A549 (cell line): ENCODE measurements at regions not wholly inside any gene's neighbourhood (a gene's known extent, or its start where the extent isn't known, plus 50 kb on each side); places are given as distances from the start of the nearest gene placed in this dataset.

Experiments used
- ATAC-seq, 2 experiments: fragments of 200-7000 bp in 1 of 2; fragments of >200 bp in 1 of 2; cut with Nextera tagmentation in 1 of 2; cut with Tn5 transposase in 1 of 2; 3 replicates each; pipeline versions ENCODE4 v1.8.0 to v1.9.1; 2018 to 2020; ENCODE audit warnings: mild to moderate bottlenecking in 1 of 2, moderate library complexity in 1 of 2
- CTCF ChIA-PET: fragments of 300-600 bp; sonication (Branson Sonifier 250); formaldehyde crosslinking; extraction: SDS; loops from one replicate; lab custom pipeline; 2021; ENCODE audit warnings: antibody characterized with exemption, inconsistent platforms; lab: Yijun Ruan, JAX
- POLR2A ChIA-PET: fragments of 350-600 bp; formaldehyde crosslinking; extraction: SDS; loops from one replicate; lab custom pipeline; 2021; ENCODE audit warnings: antibody characterized with exemption, inconsistent platforms; lab: Yijun Ruan, JAX
- DNase-seq, 2 experiments: peaks; one replicate each; pipeline versions ENCODE4 v3.0.0 to v3.0.0-alpha.2; 2011 to 2016; ENCODE audit warnings: low read depth in 1 of 2, low spot score in 1 of 2
- FAIRE-seq: peaks from 2 replicates; lab custom pipeline; 2011; peaks lifted over from hg19 to GRCh38; lab: Jason Lieb, UNC
- H3K27ac ChIP-seq, 2 experiments: fragments of >200 bp; sonication (Bioruptor Twin); formaldehyde crosslinking; 3 replicates each; pipeline ENCODE4 v1.5.1; 2016 to 2017
- H3K4me1 ChIP-seq: fragments of >200 bp; sonication (Bioruptor Twin); formaldehyde crosslinking; 3 replicates; pipeline ENCODE4 v1.6.1; 2016
- H3K4me2 ChIP-seq: fragments of >200 bp; sonication (Bioruptor Twin); formaldehyde crosslinking; 3 replicates; pipeline ENCODE4 v1.6.1; 2016
- H3K4me3 ChIP-seq: fragments of >200 bp; sonication (Bioruptor Twin); formaldehyde crosslinking; 3 replicates; pipeline ENCODE4 v1.5.1; 2016
- H3K9me3 ChIP-seq: fragments of >200 bp; sonication (Bioruptor Twin); formaldehyde crosslinking; 3 replicates; pipeline ENCODE4 v1.6.1; 2016
- ATOH8 ChIP-seq: fragments of 250-450 bp; sonication (Bioruptor Pico); IDR thresholded peaks from 2 replicates; pipeline ENCODE4 v1.5.0; 2020; ENCODE audit warnings: low read depth, mild to moderate bottlenecking, moderate library complexity
- CHD2 ChIP-seq: fragments of 150-350 bp; IDR thresholded peaks from 2 replicates; pipeline ENCODE4 v1.6.1; 2014; ENCODE audit warnings: low read length; ENCODE audit not compliant: partially characterized antibody
- CHD4 ChIP-seq: fragments of 200-600 bp; sonication (generic); IDR thresholded peaks from 2 replicates; pipeline ENCODE4 v1.6.1; 2016; ENCODE audit warnings: antibody characterized with exemption, mild to moderate bottlenecking, borderline replicate concordance
- CTCF ChIP-seq: fragments of >200 bp; sonication (Bioruptor Twin); formaldehyde crosslinking; IDR thresholded peaks from 3 replicates; pipeline ENCODE4 v1.5.1; 2016
- ELK1 ChIP-seq: fragments of 150-350 bp; IDR thresholded peaks from 2 replicates; pipeline ENCODE4 v1.6.1; 2014; ENCODE audit warnings: low read depth, mild to moderate bottlenecking, low read length
- FOXS1 ChIP-seq: fragments of 250-450 bp; sonication (Bioruptor Pico); IDR thresholded peaks from 2 replicates; pipeline ENCODE4 v1.5.0; 2020; ENCODE audit warnings: mild to moderate bottlenecking, moderate library complexity
- HEYL ChIP-seq: fragments of 250-450 bp; sonication (Bioruptor Pico); IDR thresholded peaks from 2 replicates; pipeline ENCODE4 v1.8.0; 2021; ENCODE audit warnings: mild to moderate bottlenecking, moderate library complexity
- HOXA7 ChIP-seq: fragments of 250-450 bp; sonication (Bioruptor Pico); IDR thresholded peaks from 2 replicates; pipeline ENCODE4 v1.5.0; 2020; ENCODE audit warnings: mild to moderate bottlenecking, moderate library complexity
- JUNB ChIP-seq: fragments of >200 bp; sonication (Bioruptor Twin); formaldehyde crosslinking; IDR thresholded peaks from 2 replicates; pipeline ENCODE4 v1.6.1; 2016
- KDM1A ChIP-seq: fragments of 200-600 bp; sonication (generic); IDR thresholded peaks from 2 replicates; pipeline ENCODE4 v1.6.1; 2016; ENCODE audit warnings: low read depth, mild to moderate bottlenecking
- MAX ChIP-seq: IDR thresholded peaks from 2 replicates; pipeline ENCODE4 v1.6.1; 2012
- MAZ ChIP-seq: fragments of 150-350 bp; IDR thresholded peaks from 2 replicates; pipeline ENCODE4 v1.6.1; 2014; ENCODE audit warnings: antibody characterized with exemption, low read depth, low read length, borderline replicate concordance
- MYC ChIP-seq: IDR thresholded peaks from 2 replicates; pipeline ENCODE4 v1.6.1; 2012; ENCODE audit warnings: mild to moderate bottlenecking, inconsistent platforms, low read length, improper control_type of control experiment, borderline replicate concordance
- NFE2L2 ChIP-seq: fragments of 150-350 bp; conservative IDR thresholded peaks from 2 replicates; pipeline ENCODE4 v1.6.1; 2014; ENCODE audit warnings: low read length
- NPAS2 ChIP-seq: fragments of 250-450 bp; sonication (Bioruptor Pico); IDR thresholded peaks from 2 replicates; pipeline ENCODE4 v1.8.0; 2022; ENCODE audit warnings: mild to moderate bottlenecking, moderate library complexity, borderline replicate concordance
- POLR2A ChIP-seq: IDR thresholded peaks from 2 replicates; pipeline ENCODE4 v1.6.1; 2012; ENCODE audit warnings: mild to moderate bottlenecking, low read length
- RFX5 ChIP-seq: fragments of 450-650 bp; IDR thresholded peaks from 2 replicates; pipeline ENCODE4 v1.7.1; 2014; ENCODE audit warnings: antibody characterized with exemption, mild to moderate bottlenecking, moderate library complexity
- RNF2 ChIP-seq: fragments of 200-600 bp; sonication (generic); IDR thresholded peaks from 2 replicates; pipeline ENCODE4 v1.6.1; 2016; ENCODE audit warnings: low read depth, mild to moderate bottlenecking, antibody characterized with exemption, moderate library complexity, borderline replicate concordance
- SREBF2 ChIP-seq: fragments of 450-650 bp; IDR thresholded peaks from 2 replicates; pipeline ENCODE4 v1.6.1; 2014; ENCODE audit warnings: mild to moderate bottlenecking, moderate library complexity
- ZC3H11A ChIP-seq: fragments of 450-650 bp; IDR thresholded peaks from 2 replicates; pipeline ENCODE4 v1.6.1; 2014; ENCODE audit warnings: antibody characterized with exemption, mild to moderate bottlenecking
- ZFP36 ChIP-seq: fragments of 450-650 bp; IDR thresholded peaks from 2 replicates; pipeline ENCODE4 v1.6.1; 2014; ENCODE audit warnings: borderline replicate concordance; ENCODE audit not compliant: partially characterized antibody
- ZNF302 ChIP-seq: fragments of 250-450 bp; sonication (Bioruptor Pico); IDR thresholded peaks from 2 replicates; pipeline ENCODE4 v1.9.0; 2021; ENCODE audit warnings: inconsistent platforms, mild to moderate bottlenecking, moderate library complexity
- WGBS: methylation state at CpG from one replicate; pipeline ENCODE4 v1.1.6; 2017; ENCODE audit errors: missing lambda C conversion rate; 5-methylcytosine and 5-hydroxymethylcytosine counted together
- TF ChIP-seq, protein P1 (sequence below): fragments of 250-450 bp; sonication (Bioruptor Pico); IDR thresholded peaks from 2 replicates; pipeline ENCODE4 v1.5.0; 2021; ENCODE audit warnings: mild to moderate bottlenecking, moderate library complexity, borderline replicate concordance
- TF ChIP-seq, protein P2 (sequence below): fragments of >200 bp; sonication (Bioruptor Twin); formaldehyde crosslinking; IDR thresholded peaks from 2 replicates; pipeline ENCODE4 v1.6.1; 2016
- TF ChIP-seq, protein P3 (sequence below): fragments of 450-650 bp; IDR thresholded peaks from 2 replicates; pipeline ENCODE4 v1.6.1; 2014; ENCODE audit warnings: antibody characterized with exemption
- TF ChIP-seq, protein P4 (sequence below): IDR thresholded peaks from 2 replicates; pipeline ENCODE4 v1.6.1; 2012
- TF ChIP-seq, protein P5 (sequence below): fragments of >200 bp; sonication (Bioruptor Twin); formaldehyde crosslinking; IDR thresholded peaks from 3 replicates; pipeline ENCODE4 v1.6.1; 2016

DNA sequence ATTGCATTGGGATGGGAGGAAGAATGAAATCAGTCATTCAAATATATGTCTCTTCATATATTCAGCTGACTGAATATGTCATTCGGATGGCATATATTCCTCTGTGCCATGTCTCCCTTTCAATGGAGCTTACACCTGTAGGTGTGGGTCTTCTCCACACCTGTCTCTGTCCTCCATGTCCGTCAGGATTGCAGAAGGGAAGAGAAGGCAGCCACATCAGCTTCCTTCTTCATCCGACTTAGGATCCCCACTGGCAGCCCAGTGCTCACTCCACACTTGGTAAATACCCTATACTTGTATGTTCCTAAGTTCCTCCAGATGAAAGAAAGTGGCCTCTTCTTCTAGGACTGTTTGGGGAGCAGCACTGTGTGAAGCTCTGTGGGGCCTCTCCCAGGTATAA is 250.1 kb downstream of the BCL2 start:
- ChIA-PET CTCF (interaction anchor here (1.2 kb wide), 1 partner anchor 12 kb away, joined by 3 read pairs; no protein-coding TSS in a partner anchor), POLR2A (no interaction called here)
- H3K9me3 ChIP-seq, result no peaks in the 10 kb centered on the region
- no peak overlapping the region for H3K4me3 ChIP-seq
- no peak overlapping the region for H3K4me2 ChIP-seq
- TF ChIP-seq, protein P1, sequence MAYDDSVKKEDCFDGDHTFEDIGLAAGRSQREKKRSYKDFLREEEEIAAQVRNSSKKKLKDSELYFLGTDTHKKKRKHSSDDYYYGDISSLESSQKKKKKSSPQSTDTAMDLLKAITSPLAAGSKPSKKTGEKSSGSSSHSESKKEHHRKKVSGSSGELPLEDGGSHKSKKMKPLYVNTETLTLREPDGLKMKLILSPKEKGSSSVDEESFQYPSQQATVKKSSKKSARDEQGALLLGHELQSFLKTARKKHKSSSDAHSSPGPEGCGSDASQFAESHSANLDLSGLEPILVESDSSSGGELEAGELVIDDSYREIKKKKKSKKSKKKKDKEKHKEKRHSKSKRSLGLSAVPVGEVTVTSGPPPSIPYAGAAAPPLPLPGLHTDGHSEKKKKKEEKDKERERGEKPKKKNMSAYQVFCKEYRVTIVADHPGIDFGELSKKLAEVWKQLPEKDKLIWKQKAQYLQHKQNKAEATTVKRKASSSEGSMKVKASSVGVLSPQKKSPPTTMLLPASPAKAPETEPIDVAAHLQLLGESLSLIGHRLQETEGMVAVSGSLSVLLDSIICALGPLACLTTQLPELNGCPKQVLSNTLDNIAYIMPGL (CRISPR knock-in tag), result no peak
- no peak for TF ChIP-seq NFE2L2
- no peak for TF ChIP-seq KDM1A
- TF ChIP-seq HOXA7 (CRISPR knock-in tag), result no peak
- TF ChIP-seq MYC, result no peak
- TF ChIP-seq SREBF2, result no peak
- no peak for TF ChIP-seq FOXS1 (CRISPR knock-in tag)
- TF ChIP-seq, protein P2, sequence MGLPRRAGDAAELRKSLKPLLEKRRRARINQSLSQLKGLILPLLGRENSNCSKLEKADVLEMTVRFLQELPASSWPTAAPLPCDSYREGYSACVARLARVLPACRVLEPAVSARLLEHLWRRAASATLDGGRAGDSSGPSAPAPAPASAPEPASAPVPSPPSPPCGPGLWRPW, result no peak
- no peak for TF ChIP-seq RNF2
- TF ChIP-seq RFX5, result no peak
- no peak for TF ChIP-seq ELK1
- no peak for TF ChIP-seq POLR2A
- no peak for TF ChIP-seq NPAS2 (CRISPR knock-in tag)
- no peak for TF ChIP-seq CHD2
- no peak for TF ChIP-seq ZNF302 (CRISPR knock-in tag)
- TF ChIP-seq ZC3H11A, result no peak
- no peak for TF ChIP-seq CHD4
- no peak for TF ChIP-seq CTCF
- no peak for TF ChIP-seq ATOH8 (CRISPR knock-in tag)
- no peak for TF ChIP-seq JUNB
- H3K27ac ChIP-seq, result no peak overlapping the region
- DNase-seq (no peak), ATAC-seq (no peak), FAIRE-seq (no peak)
- H3K4me1 ChIP-seq, result no peaks in the 10 kb centered on the region
- 33% methylated on average over 3 of the region's 3 CpGs for WGBS

DNA sequence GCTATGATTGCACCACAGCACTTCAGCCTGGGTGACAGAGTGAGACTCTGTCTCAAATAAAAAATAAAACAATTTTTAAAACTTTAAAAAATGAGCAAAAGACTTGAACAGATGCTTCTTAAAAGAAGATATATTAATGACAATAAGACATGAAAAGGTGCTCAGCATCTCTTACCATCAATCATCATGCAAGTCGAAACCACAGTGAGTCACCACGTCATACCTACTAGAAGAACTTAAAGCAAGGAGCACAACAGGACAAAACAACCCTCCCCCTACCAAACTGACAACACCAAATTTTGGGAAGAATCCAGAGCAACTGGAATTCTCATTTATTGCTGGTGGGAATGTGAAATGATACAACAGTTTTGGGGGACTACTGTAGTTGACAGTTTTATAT is 251.6 kb downstream of the BCL2 start:
- 6% methylated on average over 2 of the region's 2 CpGs for WGBS
- ChIA-PET CTCF (interaction anchor here (0.7 kb wide), 1 partner anchor 655 kb away, joined by 3 read pairs; no protein-coding TSS in a partner anchor), POLR2A (no interaction called here)
- ATAC-seq (no peak), FAIRE-seq (no peak), DNase-seq (no peak)
- H3K9me3 ChIP-seq, result no peaks in the 10 kb centered on the region
- no peak overlapping the region for H3K4me2 ChIP-seq
- no peaks in the 10 kb centered on the region for H3K4me1 ChIP-seq
- no peak overlapping the region for H3K27ac ChIP-seq
- H3K4me3 ChIP-seq, result no peak overlapping the region
- TF ChIP-seq MAZ (no peak), ELK1 (no peak), ZFP36 (no peak), HEYL (CRISPR knock-in tag) (no peak), SREBF2 (no peak), POLR2A (no peak), FOXS1 (CRISPR knock-in tag) (no peak), MAX (no peak)
- TF ChIP-seq, protein P3, sequence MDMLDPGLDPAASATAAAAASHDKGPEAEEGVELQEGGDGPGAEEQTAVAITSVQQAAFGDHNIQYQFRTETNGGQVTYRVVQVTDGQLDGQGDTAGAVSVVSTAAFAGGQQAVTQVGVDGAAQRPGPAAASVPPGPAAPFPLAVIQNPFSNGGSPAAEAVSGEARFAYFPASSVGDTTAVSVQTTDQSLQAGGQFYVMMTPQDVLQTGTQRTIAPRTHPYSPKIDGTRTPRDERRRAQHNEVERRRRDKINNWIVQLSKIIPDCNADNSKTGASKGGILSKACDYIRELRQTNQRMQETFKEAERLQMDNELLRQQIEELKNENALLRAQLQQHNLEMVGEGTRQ, result no peak
- TF ChIP-seq, protein P2, result no peak
- TF ChIP-seq, protein P4, sequence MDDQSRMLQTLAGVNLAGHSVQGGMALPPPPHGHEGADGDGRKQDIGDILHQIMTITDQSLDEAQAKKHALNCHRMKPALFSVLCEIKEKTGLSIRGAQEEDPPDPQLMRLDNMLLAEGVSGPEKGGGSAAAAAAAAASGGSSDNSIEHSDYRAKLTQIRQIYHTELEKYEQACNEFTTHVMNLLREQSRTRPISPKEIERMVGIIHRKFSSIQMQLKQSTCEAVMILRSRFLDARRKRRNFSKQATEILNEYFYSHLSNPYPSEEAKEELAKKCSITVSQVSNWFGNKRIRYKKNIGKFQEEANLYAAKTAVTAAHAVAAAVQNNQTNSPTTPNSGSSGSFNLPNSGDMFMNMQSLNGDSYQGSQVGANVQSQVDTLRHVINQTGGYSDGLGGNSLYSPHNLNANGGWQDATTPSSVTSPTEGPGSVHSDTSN, result no peak
- TF ChIP-seq, protein P5, sequence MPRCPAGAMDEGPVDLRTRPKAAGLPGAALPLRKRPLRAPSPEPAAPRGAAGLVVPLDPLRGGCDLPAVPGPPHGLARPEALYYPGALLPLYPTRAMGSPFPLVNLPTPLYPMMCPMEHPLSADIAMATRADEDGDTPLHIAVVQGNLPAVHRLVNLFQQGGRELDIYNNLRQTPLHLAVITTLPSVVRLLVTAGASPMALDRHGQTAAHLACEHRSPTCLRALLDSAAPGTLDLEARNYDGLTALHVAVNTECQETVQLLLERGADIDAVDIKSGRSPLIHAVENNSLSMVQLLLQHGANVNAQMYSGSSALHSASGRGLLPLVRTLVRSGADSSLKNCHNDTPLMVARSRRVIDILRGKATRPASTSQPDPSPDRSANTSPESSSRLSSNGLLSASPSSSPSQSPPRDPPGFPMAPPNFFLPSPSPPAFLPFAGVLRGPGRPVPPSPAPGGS, result no peak
